Head of caudate nucleus (tissue), 42 donors: ENCODE measurements at regions not wholly inside any gene's neighbourhood (a gene's known extent, or its start where the extent isn't known, plus 50 kb on each side); places are given as distances from the start of the nearest gene placed in this dataset.
"Not testable (repeated sequence)": the region's sequence is repeated elsewhere in the genome, so short reads cannot be mapped to it uniquely, and the experiment has no call there.

Source experiments
- DNase-seq, 42 donors: peaks; one replicate each; pipeline versions ENCODE4 v3.0.0 to v3.0.0-alpha.2; 2020 to 2021; ENCODE audit warnings: mixed read lengths in 7 of 42
- intact Hi-C: fragments of 100-400 bp; cut with DNase I; formaldehyde crosslinking; loops from one replicate; pipeline ENCODE4 v1.15.0; 2022

DNA sequence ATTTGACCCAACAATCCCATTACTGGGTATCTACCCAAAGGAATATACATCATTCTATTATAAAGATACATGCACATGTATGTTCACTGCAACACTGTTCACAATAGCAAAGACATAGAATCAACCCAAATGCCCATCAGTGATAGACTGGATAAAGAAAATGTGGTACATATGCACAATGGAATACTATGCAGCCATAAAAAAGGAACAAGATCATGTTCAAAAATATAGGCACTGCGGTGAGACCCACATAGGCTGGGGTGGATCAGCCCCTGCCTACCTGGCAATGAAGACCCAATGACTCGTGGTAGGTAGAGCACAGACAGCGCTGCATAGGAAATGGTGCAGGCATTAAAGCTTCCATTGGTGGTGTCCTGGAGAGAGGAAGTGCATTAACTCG lies 88.6 kb upstream of the NFIL3 start:
- DNase-seq, intact Hi-C loops: not testable (repeated sequence)

DNA sequence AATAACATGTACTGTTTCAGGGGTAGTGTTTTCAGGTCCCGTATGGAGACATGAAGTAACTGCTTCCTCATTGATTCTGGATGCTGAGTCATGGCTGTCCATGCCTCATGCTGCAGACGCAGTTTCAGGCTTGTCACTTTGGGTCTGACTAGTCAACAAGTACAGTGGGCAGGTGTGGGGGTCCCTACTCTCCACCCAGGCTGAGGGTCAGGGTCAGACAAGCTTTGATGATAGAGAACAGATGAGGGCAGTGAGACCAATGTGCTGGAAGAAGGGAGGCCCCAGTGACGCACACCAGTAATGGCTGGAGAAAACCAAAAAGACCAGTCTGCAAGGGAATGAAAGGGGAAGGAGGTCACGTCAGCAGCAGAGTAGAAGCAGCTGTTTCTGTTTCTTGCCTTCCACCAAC lies 80.0 kb upstream of the NFIL3 start:
- intact Hi-C loops: no loop called here

DNA sequence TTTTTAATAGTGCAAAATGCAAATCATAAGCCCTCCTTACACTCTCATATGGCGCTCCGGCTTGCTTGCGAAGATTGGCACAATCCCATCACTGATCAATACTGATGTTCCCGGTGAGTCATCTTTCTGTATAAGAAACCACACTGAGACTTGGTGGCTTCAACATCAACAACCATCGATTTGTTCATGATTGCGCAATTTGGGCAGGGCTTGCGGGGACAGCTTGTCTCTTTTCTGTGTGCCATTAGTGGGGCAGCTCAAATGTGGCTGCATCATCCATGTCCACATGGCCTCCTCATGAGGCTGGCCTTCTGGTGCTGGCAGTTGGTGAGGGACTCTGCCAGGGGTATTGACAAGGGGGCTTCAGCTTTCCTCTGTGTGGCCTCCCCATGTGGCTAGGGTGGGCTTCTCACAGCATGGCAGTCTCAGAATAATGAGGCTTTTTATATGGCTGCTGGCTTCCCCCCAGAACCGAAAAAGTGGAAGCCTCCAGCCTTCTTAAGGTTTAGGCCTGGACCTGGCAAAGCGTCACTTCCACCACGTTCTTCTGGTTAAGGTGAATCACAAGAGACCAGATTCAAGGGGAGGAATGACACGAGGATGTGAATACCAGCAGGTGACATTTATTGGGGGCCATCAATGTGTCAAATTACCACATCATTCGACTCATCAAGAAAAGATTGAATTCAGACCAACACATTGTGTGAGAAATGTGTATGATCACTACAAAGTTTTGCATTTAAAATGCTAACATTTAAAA lies 79.5 kb upstream of the NFIL3 start:
- DNase-seq: no peak
- intact Hi-C loops: no loop called here

More for the DNA sequence above, 80.0 kb upstream of the NFIL3 start:
- no peak for DNase-seq

DNA sequence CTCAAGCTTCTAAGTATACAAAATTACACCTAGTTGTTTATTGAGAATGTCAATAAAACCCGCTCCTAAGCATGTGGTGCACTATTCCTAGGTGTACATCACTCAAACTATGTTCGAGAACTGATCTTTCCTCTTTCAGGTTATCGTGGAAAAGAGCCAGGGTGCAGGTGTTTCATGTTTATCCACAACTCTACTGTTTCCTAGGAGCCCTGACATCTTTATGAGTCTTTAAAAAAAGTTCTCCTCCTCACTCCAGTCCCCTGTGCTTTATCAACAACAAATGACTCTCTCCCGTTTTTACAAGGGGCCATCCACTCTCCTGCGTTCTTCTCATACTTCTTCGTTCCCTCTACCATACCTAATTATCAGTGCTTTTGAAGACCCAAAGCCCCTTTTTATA lies 78.8 kb upstream of the NFIL3 start:
- intact Hi-C loops: no loop called here
- DNase-seq: no peak

DNA sequence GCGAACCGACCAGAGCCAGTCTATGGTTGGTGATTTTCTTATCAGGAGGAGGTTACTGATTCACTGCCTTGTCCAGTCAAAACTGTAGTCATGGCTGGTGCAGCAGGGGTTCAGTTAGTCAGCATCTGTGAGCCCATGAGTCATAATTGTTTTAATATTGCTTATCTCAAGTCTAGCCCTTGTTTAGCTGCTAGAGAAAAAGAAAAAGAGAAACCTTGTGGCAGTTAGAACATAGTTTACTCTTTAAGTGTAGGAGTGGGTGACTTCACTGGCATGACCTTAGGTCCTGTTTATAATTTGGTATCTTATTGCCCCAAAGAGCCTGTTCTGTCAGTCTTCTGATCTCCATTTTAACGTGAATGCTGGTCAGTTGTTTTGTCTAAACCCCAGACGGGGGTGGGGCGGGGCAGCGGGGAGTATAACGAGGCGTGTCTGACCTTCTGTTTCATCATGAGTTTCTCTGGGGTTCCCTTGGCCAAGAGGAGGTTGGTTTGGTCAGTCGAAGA lies 76.9 kb upstream of the NFIL3 start:
- intact Hi-C loops: no loop called here

GRCh38 chr9:91496351-91496750 lies 72.7 kb upstream of the NFIL3 start:
- DNase-seq: no peak
- intact Hi-C loops: no loop called here

More for the DNA sequence above, 76.9 kb upstream of the NFIL3 start:
- DNase-seq: no peak

- intact Hi-C loops: no loop called here
- no peak for DNase-seq
Measured at GRCh38 chr9:91495450-91495849, 71.8 kb upstream of the NFIL3 start.

GRCh38 chr9:91494751-91495150 lies 71.1 kb upstream of the NFIL3 start:
- DNase-seq: no peak
- intact Hi-C loops: no loop called here

DNA sequence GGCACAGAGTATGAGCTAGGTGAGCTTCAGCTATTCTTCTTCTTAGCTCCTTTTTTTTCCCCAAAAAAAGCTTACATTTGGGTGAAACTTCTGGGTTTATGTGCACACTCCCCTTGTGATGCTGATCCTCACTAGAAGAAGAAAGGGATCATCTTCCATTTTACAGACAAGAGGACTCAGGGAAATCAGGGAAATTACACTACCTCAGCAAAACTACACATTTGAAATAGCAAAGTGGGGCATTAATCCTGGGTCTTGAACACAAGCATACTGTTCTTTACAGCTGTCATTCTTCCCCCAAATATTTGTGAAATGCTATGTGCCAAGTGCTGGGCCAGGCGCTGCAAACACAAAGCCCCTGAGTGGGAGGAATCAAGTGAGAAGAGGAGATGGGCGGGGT lies 68.6 kb upstream of the NFIL3 start:
- intact Hi-C loops: no loop called here
- DNase-seq: no peak

DNA sequence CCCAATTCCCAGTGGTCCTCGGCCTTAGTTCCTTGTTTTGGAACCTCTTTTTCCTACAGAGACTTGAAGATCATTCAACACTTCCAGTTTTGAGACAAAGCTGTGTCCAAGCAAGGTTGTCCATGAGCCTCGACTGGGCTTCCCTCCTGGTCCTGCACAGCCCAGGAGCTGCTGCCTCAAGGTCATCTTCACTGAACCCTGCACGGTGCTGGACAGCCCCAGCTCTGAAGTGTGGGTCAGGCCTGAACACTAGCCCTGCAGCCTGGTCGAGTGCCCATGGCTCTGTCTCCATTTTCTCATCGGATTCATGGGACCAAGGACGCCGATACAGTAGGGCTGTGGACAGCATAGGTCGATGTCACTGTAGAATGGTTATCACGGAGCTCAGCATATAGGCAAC lies 68.0 kb upstream of the NFIL3 start:
- no peak for DNase-seq
- intact Hi-C loops: no loop called here

DNA sequence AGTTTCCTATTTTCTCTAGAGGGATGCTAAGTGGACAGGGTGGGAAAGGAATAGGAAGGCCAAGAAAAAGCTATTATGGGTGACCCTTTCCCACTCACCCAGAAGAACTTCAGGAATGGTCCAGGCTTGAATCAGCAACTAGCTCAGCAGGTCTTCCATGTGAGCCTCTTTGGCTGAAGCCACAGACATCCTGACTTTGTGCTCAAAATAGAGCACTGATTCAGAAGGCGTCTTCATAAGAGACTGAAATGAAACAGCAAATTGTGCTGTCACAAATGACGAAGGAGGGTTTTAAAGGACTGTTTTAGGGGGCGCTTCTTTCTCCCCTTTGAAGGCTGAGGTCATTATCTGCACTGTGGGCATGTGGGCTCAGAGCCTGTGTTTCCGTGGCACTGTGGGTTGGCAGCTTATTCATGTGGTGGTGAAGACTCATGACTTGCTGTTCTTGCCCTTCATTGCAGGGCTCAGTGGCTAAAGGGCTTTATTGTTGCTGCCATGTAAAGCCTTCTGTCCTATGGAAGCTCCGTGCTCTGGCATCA lies 65.8 kb upstream of the NFIL3 start:
- DNase-seq: peak in 2 of 42 donors; percentile 26 to 46
- intact Hi-C loops: no loop called here

GRCh38 chr9:91488341-91488740 lies 64.7 kb upstream of the NFIL3 start:
- intact Hi-C loops: no loop called here
- peak in 2 of 42 donors; percentile 30 to 49 for DNase-seq

GRCh38 chr9:91486699-91487497 lies 63.3 kb upstream of the NFIL3 start:
- intact Hi-C loops: no loop called here
- no peak for DNase-seq

GRCh38 chr9:91485006-91485405 lies 61.4 kb upstream of the NFIL3 start:
- no peak for DNase-seq
- intact Hi-C loops: no loop called here

- intact Hi-C loops: no loop called here
- no peak for DNase-seq
Measured at GRCh38 chr9:91483835-91484234, 60.2 kb upstream of the NFIL3 start.

DNA sequence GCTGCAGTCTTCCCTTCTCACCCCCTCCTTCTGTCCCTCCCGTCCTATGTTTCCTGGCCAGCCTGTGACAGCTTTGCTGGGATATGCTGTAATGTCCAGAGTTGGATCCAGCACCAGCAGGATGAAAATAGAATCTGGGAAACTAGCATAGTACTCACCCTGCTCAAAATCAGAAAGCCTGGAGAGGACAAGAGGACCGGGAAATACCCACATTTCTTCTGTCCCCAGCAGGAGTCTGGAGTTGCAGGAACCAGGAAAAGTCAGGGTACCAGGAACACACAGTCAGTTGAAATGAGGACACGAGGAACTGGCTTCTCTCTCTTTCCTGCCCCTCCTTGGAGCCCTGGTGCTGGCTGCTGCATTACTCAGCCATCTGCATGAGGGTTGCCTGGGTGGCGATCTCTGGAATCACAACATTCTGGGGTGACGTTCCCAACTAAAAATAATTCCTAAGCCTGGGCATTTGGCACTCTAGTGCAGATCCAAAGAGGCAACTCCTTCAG lies 59.6 kb upstream of the NFIL3 start:
- intact Hi-C loops: no loop called here
- DNase-seq: peak in 9 of 42 donors; percentile 14 to 66 (median 30)

- intact Hi-C loops: no loop called here
- no peak for DNase-seq
Measured at GRCh38 chr9:91481972-91482371, 58.3 kb upstream of the NFIL3 start.

DNA sequence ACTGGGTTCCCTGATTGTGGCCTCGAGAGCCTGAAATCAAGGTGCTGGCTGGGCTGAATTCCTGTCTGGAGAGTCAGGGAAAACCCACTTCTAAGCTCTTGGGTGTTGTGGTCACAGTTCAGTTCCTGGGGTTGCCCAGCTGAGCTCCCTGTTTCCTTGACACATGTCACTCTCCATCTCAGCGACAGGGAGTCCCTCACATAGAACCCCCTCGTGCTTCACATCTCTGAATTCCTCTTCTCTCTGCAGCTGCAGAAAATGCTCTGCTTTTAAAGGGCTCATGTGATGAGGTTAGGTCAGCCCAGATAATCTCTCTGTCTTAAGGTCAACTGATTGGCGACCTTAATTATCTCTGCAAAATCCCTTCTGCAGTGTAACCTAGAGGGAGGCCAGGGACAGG lies 53.5 kb upstream of the NFIL3 start:
- intact Hi-C loops: no loop called here
- no peak for DNase-seq

DNA sequence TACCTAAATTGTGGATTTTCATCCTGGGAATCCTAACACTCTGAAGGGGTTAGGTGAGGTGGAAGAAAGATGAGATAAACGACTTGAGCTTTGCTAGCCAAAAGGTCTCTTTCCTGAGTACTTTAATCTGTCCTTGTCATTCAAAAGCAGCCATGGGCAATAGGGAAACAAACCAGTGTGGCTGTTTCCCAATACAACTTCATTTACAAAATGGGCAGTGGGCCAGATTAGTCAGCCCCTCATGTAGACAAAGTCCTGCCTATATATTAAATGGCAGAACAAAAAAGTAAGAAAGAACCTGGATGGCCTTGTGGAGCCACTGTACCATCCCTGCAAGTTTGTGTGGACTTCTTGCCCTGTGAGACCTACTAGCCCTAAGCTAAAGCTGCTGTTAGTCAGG lies 51.0 kb upstream of the NFIL3 start:
- no peak for DNase-seq
- intact Hi-C loops: no loop called here
